Fibroblast of mammary gland (primary cell): ENCODE measurements at regions not wholly inside any gene's neighbourhood (a gene's known extent, or its start where the extent isn't known, plus 50 kb on each side); places are given as distances from the start of the nearest gene placed in this dataset.

Experiments
- DNase-seq: peaks from one replicate; pipeline ENCODE4 v3.0.0-alpha.2; 2010; ENCODE audit warnings: low read depth
- H3K4me3 ChIP-seq: 2 replicates; pipeline ENCODE4 v1.5.1; 2011; ENCODE audit warnings: low read depth, mild to moderate bottlenecking, low read length, moderate library complexity; ENCODE audit not compliant: control insufficient read depth
- CTCF ChIP-seq: conservative IDR thresholded peaks from 2 replicates; pipeline ENCODE4 v1.5.1; 2011; ENCODE audit warnings: low read depth, low read length, inconsistent platforms; ENCODE audit not compliant: control insufficient read depth, insufficient read depth

DNA sequence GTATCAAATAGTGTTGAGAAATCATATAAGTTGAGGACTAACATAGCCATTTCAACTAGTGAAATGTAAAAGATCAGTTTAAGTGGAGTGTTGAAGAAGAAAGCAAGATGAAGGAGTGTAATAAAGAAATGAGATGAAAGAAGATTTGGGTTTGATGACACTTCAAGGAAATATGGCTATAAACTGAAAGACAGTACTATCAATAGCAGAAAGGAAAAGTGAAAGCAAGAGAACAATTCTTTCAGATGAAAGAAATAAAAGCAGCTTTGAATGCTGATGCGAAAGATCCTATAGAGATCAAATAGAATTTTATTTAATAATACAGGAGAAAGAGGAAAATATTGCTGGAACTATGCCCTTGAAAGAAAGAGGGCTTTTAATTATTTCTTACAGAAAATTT, 92.8 kb upstream of the PRSS16 start:
- H3K4me3 ChIP-seq, result no peak overlapping the region
- DNase-seq, result no peak
- TF ChIP-seq CTCF, result no peak

DNA sequence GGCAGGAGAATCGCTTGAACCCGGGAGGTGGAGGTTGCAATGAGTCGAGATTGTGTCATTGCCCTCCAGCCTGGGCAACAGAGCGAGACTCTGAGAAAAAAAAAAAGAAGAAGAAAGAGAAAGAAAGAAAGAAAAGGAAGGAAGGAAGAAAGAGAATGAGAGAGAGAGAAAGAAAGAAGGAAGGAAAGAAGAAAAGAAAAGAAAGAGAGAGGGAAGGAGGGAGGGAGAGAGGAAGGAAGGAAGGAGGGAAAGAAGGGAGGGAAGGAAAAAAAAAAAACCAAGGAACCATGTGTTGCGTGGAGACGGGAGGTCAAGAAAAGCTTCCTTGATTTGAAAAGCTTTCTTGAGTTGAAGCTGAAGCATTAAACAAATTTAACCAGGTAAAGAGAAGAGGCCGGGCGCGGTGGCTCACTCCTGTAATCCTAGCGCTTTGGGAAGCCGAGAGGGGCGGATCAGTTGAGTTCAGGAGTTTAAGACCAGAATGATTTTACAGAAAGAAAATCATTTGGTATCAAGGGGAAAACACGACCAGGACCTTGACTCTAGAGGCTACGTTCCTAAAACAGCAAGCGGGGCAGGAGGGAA, 90.5 kb upstream of the PRSS16 start:
- no peak for DNase-seq
- TF ChIP-seq CTCF, result no peak
- peak overlapping the region; percentile 70 for H3K4me3 ChIP-seq

DNA sequence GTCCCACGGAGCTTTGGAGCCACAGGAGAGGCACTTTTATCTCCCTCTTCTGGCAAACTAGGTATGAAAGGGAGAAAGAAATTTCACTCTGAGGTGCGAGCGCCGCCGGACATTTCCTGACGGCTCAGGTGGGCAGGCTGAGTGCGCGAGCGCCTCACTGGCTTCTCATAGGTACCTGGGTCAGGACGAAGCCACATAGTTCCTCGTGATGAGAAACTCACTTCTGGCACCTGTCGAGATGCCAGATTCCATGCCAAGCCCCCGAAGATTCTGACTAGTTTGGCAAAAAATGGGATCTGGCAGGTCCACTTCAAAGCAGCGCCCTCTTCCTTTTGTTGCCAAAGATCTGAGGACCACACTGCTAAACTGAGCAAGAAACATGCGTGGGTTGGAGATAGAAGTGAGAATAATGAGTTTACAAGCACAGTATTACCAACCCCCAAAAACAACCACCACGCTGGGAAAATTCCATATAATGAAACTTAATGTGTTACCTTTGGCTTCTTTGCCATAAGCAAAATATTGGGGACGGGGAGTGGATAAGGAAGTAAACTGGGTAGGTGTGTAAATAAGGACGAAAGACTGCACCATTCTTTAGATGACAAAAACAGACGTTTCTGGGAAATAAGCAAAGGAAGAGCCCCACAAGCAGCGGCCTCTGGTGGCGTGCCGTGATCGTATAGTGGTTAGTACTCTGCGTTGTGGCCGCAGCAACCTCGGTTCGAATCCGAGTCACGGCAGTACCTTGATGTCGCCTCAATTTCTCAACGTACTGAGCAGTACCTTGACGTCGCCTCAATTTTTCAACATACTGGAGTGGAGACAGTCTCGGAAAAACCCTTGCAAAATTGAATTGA, 89.8 kb upstream of the PRSS16 start:
- TF ChIP-seq CTCF, result peak; percentile 56
- H3K4me3 ChIP-seq, result peak overlapping the region; percentile 70
- DNase-seq, result peak; percentile 83

DNA sequence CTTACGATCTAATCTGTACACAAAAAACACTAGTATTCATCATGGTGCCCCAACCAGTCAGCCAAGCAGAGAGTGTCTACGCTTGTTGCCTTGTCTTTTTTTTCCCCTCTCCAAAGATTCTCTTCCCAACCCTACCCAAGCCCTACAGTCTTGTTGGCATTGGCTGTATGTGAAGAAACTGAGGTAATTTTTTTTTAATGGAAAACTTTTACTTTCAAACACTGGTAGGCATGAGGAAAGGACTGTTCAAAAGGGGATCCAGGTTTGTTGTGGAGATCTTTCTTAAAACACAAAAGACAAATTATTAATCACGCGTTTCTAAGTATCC, 89.2 kb upstream of the PRSS16 start:
- no peak overlapping the region for H3K4me3 ChIP-seq
- TF ChIP-seq CTCF, result no peak

DNA sequence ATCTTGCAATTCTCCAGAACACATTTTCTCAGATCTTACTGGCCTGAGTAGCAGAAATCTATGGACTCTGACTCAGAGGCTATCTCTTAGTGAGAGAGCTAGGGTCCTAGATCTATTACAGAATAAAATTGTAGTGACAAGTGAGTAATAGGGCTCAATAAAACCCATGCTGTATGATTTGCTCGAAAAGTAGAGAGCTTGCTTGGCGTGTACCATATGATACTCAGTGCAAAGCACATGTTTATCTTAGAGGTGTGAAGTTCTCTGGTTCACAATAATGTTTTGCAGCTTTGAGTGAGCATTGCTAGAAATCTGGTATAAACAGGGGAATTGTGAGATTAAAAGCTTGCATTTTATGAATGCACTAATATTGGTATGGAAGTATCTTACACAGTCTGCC, 87.8 kb upstream of the PRSS16 start:
- TF ChIP-seq CTCF, result no peak
- no peak overlapping the region for H3K4me3 ChIP-seq
- DNase-seq, result no peak

More for the DNA sequence above, 89.2 kb upstream of the PRSS16 start:
- no peak for DNase-seq

DNA sequence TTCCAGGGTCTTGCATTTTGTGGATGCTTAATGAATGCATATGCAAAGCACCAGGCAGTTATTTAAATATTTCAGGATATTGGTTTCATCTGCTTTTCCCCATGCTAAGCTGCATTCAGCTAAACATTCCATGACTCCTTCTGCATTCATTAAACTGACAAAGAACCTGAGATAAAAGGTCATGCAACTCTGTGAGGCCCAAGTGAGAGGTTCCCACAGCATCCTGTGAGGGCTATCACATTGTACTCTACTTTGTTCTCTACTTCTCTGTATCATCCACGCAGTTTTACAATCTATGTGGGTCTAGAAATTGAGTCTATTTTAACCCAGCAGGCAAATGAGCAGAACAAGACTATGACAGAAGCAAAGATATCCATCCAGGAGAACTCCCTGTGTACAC, 86.4 kb upstream of the PRSS16 start:
- TF ChIP-seq CTCF, result no peak

More for the DNA sequence above, 86.4 kb upstream of the PRSS16 start:
- DNase-seq, result no peak
- no peak overlapping the region for H3K4me3 ChIP-seq
